H1 (cell line): ENCODE measurements at regions not wholly inside any gene's neighbourhood (a gene's known extent, or its start where the extent isn't known, plus 50 kb on each side); places are given as distances from the start of the nearest gene placed in this dataset.
A peak's percentile ranks its signal among the peaks of the same experiment; 100 is the strongest.

Experiments used
- CTCF ChIA-PET: fragments of 300-600 bp; sonication (Branson Sonifier 250); formaldehyde crosslinking; loops from one replicate; lab custom pipeline; 2021; ENCODE audit not compliant: partially characterized antibody; lab: Charles Lee
- POLR2A ChIA-PET: fragments of 300-600 bp; sonication (Branson Sonifier 250); formaldehyde crosslinking; loops from one replicate; lab custom pipeline; 2021; ENCODE audit warnings: inconsistent platforms; ENCODE audit not compliant: partially characterized antibody; lab: Charles Lee
- DNase-seq, 2 experiments: peaks; one replicate each; pipeline versions ENCODE4 v3.0.0 to v3.0.0-alpha.2; 2010 to 2022; ENCODE audit warnings: low spot score in 2 of 2, low read depth in 1 of 2, mixed read lengths in 1 of 2
- FAIRE-seq: peaks from 2 replicates; lab custom pipeline; 2011; peaks lifted over from hg19 to GRCh38; lab: Jason Lieb, UNC
- H2AFZ ChIP-seq: 2 replicates; pipeline ENCODE4 v1.8.1; 2012; ENCODE audit warnings: low read length, inconsistent platforms
- H2AK5ac ChIP-seq: 2 replicates; pipeline ENCODE4 v1.6.1; 2013; ENCODE audit warnings: low read depth, low read length
- H2BK120ac ChIP-seq: replicated peaks from 2 replicates; pipeline ENCODE3; 2013; ENCODE audit warnings: low read depth, low read length, inconsistent platforms
- H2BK12ac ChIP-seq: 2 replicates; pipeline ENCODE4 v1.6.1; 2013; ENCODE audit warnings: low read depth, low read length
- H2BK15ac ChIP-seq: 2 replicates; pipeline ENCODE4 v1.6.1; 2013; ENCODE audit warnings: low read length
- H2BK20ac ChIP-seq: 2 replicates; pipeline ENCODE4 v1.6.1; 2013; ENCODE audit warnings: low read length
- H2BK5ac ChIP-seq: 2 replicates; pipeline ENCODE4 v1.6.1; 2013; ENCODE audit warnings: low read depth, low read length
- H3K14ac ChIP-seq: 2 replicates; pipeline ENCODE4 v1.6.1; 2013; ENCODE audit warnings: inconsistent platforms; ENCODE audit not compliant: insufficient read length
- H3K18ac ChIP-seq: 2 replicates; pipeline ENCODE4 v1.6.1; 2013; ENCODE audit warnings: low read length; ENCODE audit errors: extremely low read depth
- H3K23ac ChIP-seq: 2 replicates; pipeline ENCODE4 v1.6.1; 2013; ENCODE audit warnings: inconsistent platforms; ENCODE audit not compliant: insufficient read length
- H3K23me2 ChIP-seq: 2 replicates; pipeline ENCODE4 v1.6.1; 2013; ENCODE audit warnings: low read depth, low read length
- H3K27ac ChIP-seq: 2 replicates; pipeline ENCODE4 v1.6.1; 2011; ENCODE audit warnings: low read depth, low read length, inconsistent platforms
- H3K27me3 ChIP-seq, 4 experiments: replicated peaks in 1 of 4; 1 replicate in 1 of 4; 2 replicates in 3 of 4; pipeline versions ENCODE4 v1.6.1 to v1.8.1; 2011 to 2013; ENCODE audit warnings: low read length in 3 of 4, mild to moderate bottlenecking in 3 of 4, inconsistent platforms in 2 of 4, mixed read lengths in 2 of 4, moderate library complexity in 1 of 4; ENCODE audit not compliant: control insufficient read depth in 3 of 4, insufficient read depth in 3 of 4; ENCODE audit errors: extremely low read depth in 1 of 4
- H3K36me3 ChIP-seq, 4 experiments: 2 replicates each; pipeline versions ENCODE4 v1.6.1 to v1.8.1; 2011 to 2013; ENCODE audit warnings: mild to moderate bottlenecking in 4 of 4, low read length in 3 of 4, moderate library complexity in 2 of 4, control low read depth in 1 of 4, inconsistent platforms in 1 of 4; ENCODE audit not compliant: insufficient read depth in 4 of 4, control insufficient read depth in 2 of 4
- H3K4ac ChIP-seq: replicated peaks from 2 replicates; pipeline ENCODE3; 2013; ENCODE audit warnings: low read length, low read depth, mixed read lengths, inconsistent platforms; ENCODE audit not compliant: insufficient read length
- H3K4me1 ChIP-seq, 4 experiments: replicated peaks in 1 of 4; 1 replicate in 1 of 4; 2 replicates in 3 of 4; pipeline versions ENCODE4 v1.6.1 to v1.8.1; 2011 to 2013; ENCODE audit warnings: low read length in 3 of 4, inconsistent platforms in 2 of 4, mixed read lengths in 1 of 4; ENCODE audit not compliant: insufficient read depth in 4 of 4, control insufficient read depth in 3 of 4
- H3K4me2 ChIP-seq, 2 experiments: 2 replicates each; pipeline versions ENCODE4 v1.6.1 to v1.8.1; 2011 to 2013; ENCODE audit warnings: low read depth in 2 of 2, low read length in 2 of 2, control low read depth in 1 of 2, inconsistent platforms in 1 of 2, mild to moderate bottlenecking in 1 of 2; ENCODE audit not compliant: insufficient read depth in 1 of 2
- H3K4me3 ChIP-seq, 4 experiments: fragments of 200-600, 300-600 bp in 1 of 4; sonication (generic), shearing (Covaris generic), sonication (Bioruptor Twin) in 1 of 4; 2 replicates each; pipeline versions ENCODE4 v1.5.1 to v1.8.1; 2011 to 2016; ENCODE audit warnings: low read length in 4 of 4, low read depth in 3 of 4, control low read depth in 2 of 4, inconsistent platforms in 2 of 4, mild to moderate bottlenecking in 2 of 4, mixed read lengths in 1 of 4, moderate library complexity in 1 of 4; ENCODE audit not compliant: insufficient read depth in 2 of 4; ENCODE audit errors: extremely low read depth in 1 of 4
- H3K56ac ChIP-seq: replicated peaks from 2 replicates; pipeline ENCODE3; 2013; ENCODE audit warnings: low read depth, mild to moderate bottlenecking, mixed read lengths, low read length, inconsistent platforms; ENCODE audit not compliant: insufficient read length
- H3K79me1 ChIP-seq: 2 replicates; pipeline ENCODE4 v1.6.1; 2013; ENCODE audit warnings: low read depth, low read length, control low read depth
- H3K79me2 ChIP-seq, 2 experiments: 2 replicates each; pipeline versions ENCODE4 v1.6.1 to v1.8.1; 2012 to 2013; ENCODE audit warnings: low read length in 2 of 2, mild to moderate bottlenecking in 2 of 2, inconsistent platforms in 1 of 2; ENCODE audit not compliant: insufficient read depth in 2 of 2, control insufficient read depth in 1 of 2
- H3K9ac ChIP-seq, 4 experiments: replicated peaks in 1 of 4; 1 replicate in 1 of 4; 2 replicates in 3 of 4; pipeline versions ENCODE4 v1.6.1 to v1.8.1; 2011 to 2013; ENCODE audit warnings: low read depth in 3 of 4, low read length in 3 of 4, control low read depth in 2 of 4, mild to moderate bottlenecking in 2 of 4, moderate library complexity in 2 of 4, inconsistent platforms in 1 of 4; ENCODE audit errors: extremely low read depth in 1 of 4
- H3K9me3 ChIP-seq, 2 experiments: 2 replicates each; pipeline versions ENCODE4 v1.6.1 to v1.8.1; 2012 to 2013; ENCODE audit warnings: mild to moderate bottlenecking in 2 of 2, moderate library complexity in 2 of 2, control low read depth in 1 of 2, inconsistent platforms in 1 of 2, low read depth in 1 of 2, low read length in 1 of 2, mixed read lengths in 1 of 2; ENCODE audit not compliant: insufficient read depth in 2 of 2
- H4K20me1 ChIP-seq, 2 experiments: replicated peaks in 1 of 2; 2 replicates each; pipeline versions ENCODE3 to v1.8.1; 2011 to 2013; ENCODE audit warnings: inconsistent platforms in 2 of 2, low read length in 2 of 2, mild to moderate bottlenecking in 1 of 2; ENCODE audit not compliant: insufficient read depth in 2 of 2, control insufficient read depth in 1 of 2
- H4K5ac ChIP-seq: 2 replicates; pipeline ENCODE4 v1.6.1; 2013; ENCODE audit warnings: low read length, low read depth, mixed read lengths, inconsistent platforms; ENCODE audit not compliant: insufficient read length
- H4K8ac ChIP-seq: 2 replicates; pipeline ENCODE4 v1.8.0; 2013; ENCODE audit warnings: mild to moderate bottlenecking, moderate library complexity, low read length, inconsistent platforms; ENCODE audit not compliant: insufficient read depth; ENCODE audit errors: extremely low read depth
- H4K91ac ChIP-seq: replicated peaks from 2 replicates; pipeline ENCODE3; 2013; ENCODE audit warnings: low read length, mixed read lengths, inconsistent platforms; ENCODE audit not compliant: insufficient read length
- CTBP2 ChIP-seq: IDR thresholded peaks from 2 replicates; pipeline ENCODE4 v1.7.0; 2011; ENCODE audit warnings: borderline replicate concordance, mild to moderate bottlenecking, moderate library complexity, mixed read lengths, low read length; ENCODE audit not compliant: insufficient read depth, insufficient read length
- EZH2 ChIP-seq: fragments of 200-600 bp; sonication (generic); IDR thresholded peaks from 2 replicates; pipeline ENCODE4 v1.7.1; 2012; ENCODE audit warnings: low read depth, mild to moderate bottlenecking, moderate library complexity, low read length, inconsistent platforms; ENCODE audit not compliant: severe bottlenecking
- HDAC6 ChIP-seq: IDR thresholded peaks from one replicate; pipeline ENCODE4 v1.7.1; 2012; ENCODE audit warnings: low read depth, mild to moderate bottlenecking, inconsistent platforms, low read length, moderate library complexity
- MAFK ChIP-seq: IDR thresholded peaks from 2 replicates; pipeline ENCODE4 v1.6.1; 2012; ENCODE audit warnings: low read depth, mild to moderate bottlenecking, improper control_type of control experiment, low read length
- POLR2A ChIP-seq, 2 experiments: IDR thresholded peaks; 1 replicate in 1 of 2; 2 replicates in 1 of 2; pipeline ENCODE4 v1.6.1; 2011; ENCODE audit warnings: low read depth in 2 of 2, low read length in 2 of 2, mild to moderate bottlenecking in 2 of 2; ENCODE audit errors: control extremely low read depth in 1 of 2
- SIX5 ChIP-seq: IDR thresholded peaks from 2 replicates; pipeline ENCODE4 v1.6.1; 2011; ENCODE audit warnings: mild to moderate bottlenecking, low read depth, low read length
- SP1 ChIP-seq: IDR thresholded peaks from 2 replicates; pipeline ENCODE4 v1.6.1; 2011; ENCODE audit warnings: low read depth, low read length
- TEAD4 ChIP-seq: IDR thresholded peaks from 2 replicates; pipeline ENCODE4 v1.6.1; 2012; ENCODE audit warnings: low read depth, low read length, inconsistent platforms, mixed read lengths
- WGBS, 2 experiments: shearing (Covaris generic) in 1 of 2; methylation state at CpG; one replicate each; pipeline versions ENCODE4 v1.1.6 to v1.1.7; 2013 to 2015; ENCODE audit warnings: low lambda C conversion rate in 2 of 2, mixed read lengths in 2 of 2, inconsistent platforms in 1 of 2, low coverage in 1 of 2, missing lambda C conversion rate in 1 of 2; ENCODE audit not compliant: insufficient replicate concordance in 2 of 2, insufficient coverage in 1 of 2, insufficient read length in 1 of 2; ENCODE audit errors: extremely low coverage in 1 of 2, missing lambda C conversion rate in 1 of 2; 5-methylcytosine and 5-hydroxymethylcytosine counted together

DNA sequence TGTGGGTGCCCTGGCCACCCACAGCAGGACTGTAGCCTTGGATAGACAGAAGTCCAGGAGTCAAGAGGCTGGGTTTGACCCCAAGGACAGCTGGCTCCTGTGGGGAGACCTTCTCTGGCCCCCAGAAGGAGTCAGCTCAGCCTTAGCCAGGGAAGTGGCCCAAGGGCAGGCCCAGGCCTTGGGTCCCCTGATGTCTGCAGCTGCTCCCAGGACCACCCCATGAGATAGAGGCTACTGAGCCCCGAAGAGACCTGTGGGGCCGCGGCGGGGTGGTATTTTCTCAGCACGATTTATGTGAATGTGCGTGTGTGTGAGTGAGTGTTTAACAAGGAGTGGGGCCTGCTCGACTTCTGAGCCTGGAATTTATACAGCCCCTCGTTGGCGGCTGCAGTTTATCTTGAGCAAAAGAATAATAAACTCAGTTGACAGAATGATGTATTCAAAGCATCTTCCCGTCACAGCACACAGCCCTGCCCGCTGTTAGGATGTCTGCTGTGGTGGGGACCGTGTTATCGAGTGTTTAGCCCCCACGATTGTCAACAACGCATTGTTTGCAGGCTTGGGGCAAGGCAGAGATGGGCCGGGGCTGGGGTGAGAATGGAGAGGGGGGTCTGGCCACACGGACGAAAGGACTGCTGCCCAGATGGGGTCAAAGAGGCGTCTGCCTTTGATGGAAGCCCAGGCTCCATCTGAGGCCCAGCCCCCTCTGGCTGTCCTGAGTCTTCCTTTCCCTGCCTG lies 163.3 kb downstream of the VEGFA start:
- no peak overlapping the region for H3K27ac ChIP-seq
- no peaks in the 10 kb centered on the region for H3K79me1 ChIP-seq
- no peak overlapping the region for H2BK5ac ChIP-seq
- no peak overlapping the region for H3K14ac ChIP-seq
- no peak overlapping the region for H3K4ac ChIP-seq
- H3K79me2 ChIP-seq, result no peaks in the 10 kb centered on the region
- H3K9ac ChIP-seq, result no peak overlapping the region
- H2BK20ac ChIP-seq, result no peak overlapping the region; the same call in 1 of the 2 replicates
- POLR2A ChIA-PET, result interaction anchor here (1.2 kb wide), 1 partner anchor 24 kb away, joined by 3 read pairs; no protein-coding TSS in a partner anchor
- CTCF ChIA-PET, result interaction anchor here (0.7 to 12.3 kb wide), 15 partner anchors 10 to 190 kb away, joined by 3 to 142 read pairs (median 3); no protein-coding TSS in a partner anchor
- peak overlapping the region; percentile 61; the same call in 1 of the 2 replicates for H2BK12ac ChIP-seq
- peaks cover 0 to 11% (median 2%) of the 10 kb centered on the region in 4 experiments; a peak in 3 of 7 replicates for H3K4me1 ChIP-seq
- H3K36me3 ChIP-seq, result no peaks in the 10 kb centered on the region
- FAIRE-seq (no peak), DNase-seq (no peak)
- H2AK5ac ChIP-seq, result 0 out of 2 replicates have a peak overlapping the region, but pooled peaks have one; percentile 33
- H4K91ac ChIP-seq, result no peak overlapping the region
- H3K18ac ChIP-seq, result peak overlapping the region; percentile 40
- no peak overlapping the region; the same call in 1 of the 2 replicates for H2BK15ac ChIP-seq
- no peaks in the 10 kb centered on the region; the same call in 1 of the 2 replicates for H3K23me2 ChIP-seq
- H4K5ac ChIP-seq, result no peak overlapping the region
- 91% methylated on average over 19 of the region's 19 CpGs; no CpG with 5 or more reads in 1 of the 2 experiments for WGBS, 2 experiments
- no peak overlapping the region for H3K4me2 ChIP-seq
- H3K4me3 ChIP-seq, result no peak overlapping the region
- H3K23ac ChIP-seq, result no peak overlapping the region
- peak overlapping the region; percentile 28; the same call in 1 of the 2 replicates for H4K8ac ChIP-seq
- H3K56ac ChIP-seq, result no peak overlapping the region
- H3K27me3 ChIP-seq, result no peaks in the 10 kb centered on the region; a peak in 1 of 7 replicates
- H4K20me1 ChIP-seq, result no peaks in the 10 kb centered on the region
- H2AFZ ChIP-seq, result no peak overlapping the region
- H3K9me3 ChIP-seq, result no peaks in the 10 kb centered on the region
- H2BK120ac ChIP-seq, result no peak overlapping the region
- TF ChIP-seq POLR2A (IDR thresholded peaks at IDR 0.05; ENCODE audit: control extremely low read depth in 1 of 2, low read depth in 2 of 2, low read length in 2 of 2) (no peak), SP1 (no peak), MAFK (no peak), HDAC6 (no peak), CTBP2 (no peak), EZH2 (no peak), SIX5 (no peak), TEAD4 (no peak)
